RWPE2 (cell line): ENCODE measurements at regions not wholly inside any gene's neighbourhood (a gene's known extent, or its start where the extent isn't known, plus 50 kb on each side); places are given as distances from the start of the nearest gene placed in this dataset.

Experiments used
- ATAC-seq: fragments of 200-7000 bp; cut with Tn5 transposase; 3 replicates; pipeline ENCODE4 v1.9.1; 2021; ENCODE audit warnings: low read depth
- DNase-seq: peaks from one replicate; pipeline ENCODE4 v3.0.0-alpha.2; 2020; ENCODE audit warnings: low spot score
- H3K27ac ChIP-seq: fragments of 450-650 bp; 2 replicates; pipeline ENCODE4 v1.5.1; 2017; ENCODE audit warnings: mild to moderate bottlenecking; ENCODE audit not compliant: poor library complexity, severe bottlenecking
- H3K27me3 ChIP-seq: fragments of 250-450 bp; sonication (Bioruptor Pico); 2 replicates; pipeline ENCODE4 v1.5.1; 2021; ENCODE audit warnings: mild to moderate bottlenecking, moderate library complexity; ENCODE audit not compliant: insufficient read depth, poor library complexity, severe bottlenecking
- H3K36me3 ChIP-seq: fragments of 250-450 bp; sonication (Bioruptor Pico); 2 replicates; pipeline ENCODE4 v1.5.1; 2020; ENCODE audit warnings: low read depth, mild to moderate bottlenecking, moderate library complexity
- H3K4me1 ChIP-seq: fragments of 250-450 bp; sonication (Bioruptor Pico); 2 replicates; pipeline ENCODE4 v1.5.1; 2021; ENCODE audit warnings: mild to moderate bottlenecking, moderate library complexity; ENCODE audit not compliant: insufficient read depth, poor library complexity, severe bottlenecking
- H3K4me3 ChIP-seq: fragments of 250-450 bp; sonication (Bioruptor Pico); 2 replicates; pipeline ENCODE4 v1.5.1; 2021; ENCODE audit warnings: mild to moderate bottlenecking, moderate library complexity; ENCODE audit not compliant: severe bottlenecking
- H3K9me3 ChIP-seq: fragments of 250-450 bp; sonication (Bioruptor Pico); 2 replicates; pipeline ENCODE4 v1.5.1; 2021; ENCODE audit warnings: mild to moderate bottlenecking, moderate library complexity; ENCODE audit not compliant: severe bottlenecking
- CTCF ChIP-seq: fragments of 450-650 bp; IDR thresholded peaks from one replicate; pipeline ENCODE4 v1.5.1; 2017; ENCODE audit warnings: mild to moderate bottlenecking, moderate library complexity; ENCODE audit not compliant: poor library complexity, severe bottlenecking

DNA sequence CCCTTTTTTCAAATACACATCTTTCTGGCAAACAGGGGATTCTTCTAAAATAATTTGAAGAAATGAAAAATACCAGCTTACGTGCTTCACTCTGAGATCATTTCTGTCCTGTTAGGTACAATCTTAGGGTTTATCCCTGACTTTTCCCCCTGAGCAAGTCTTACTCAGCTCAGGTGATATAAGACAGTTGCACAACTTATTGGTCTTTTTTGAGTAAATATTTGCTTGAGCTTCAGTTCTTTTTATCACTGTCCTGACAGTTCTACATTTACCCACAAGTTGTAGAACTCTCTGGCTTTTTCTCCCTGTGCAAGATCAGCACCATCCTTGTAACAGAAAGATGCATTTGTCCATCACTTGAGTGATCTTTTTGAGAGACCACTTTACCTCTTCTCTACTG, 84.9 kb downstream of the MID1IP1 start:
- H3K27ac ChIP-seq: no peak overlapping the region
- no peaks in the 10 kb centered on the region for H3K27me3 ChIP-seq
- no peaks in the 10 kb centered on the region for H3K36me3 ChIP-seq
- no peak for TF ChIP-seq CTCF
- no peaks in the 10 kb centered on the region for H3K4me1 ChIP-seq
- no peaks in the 10 kb centered on the region for H3K9me3 ChIP-seq
- no peak for ATAC-seq
- no peak for DNase-seq
- no peak overlapping the region for H3K4me3 ChIP-seq

GRCh38 chrX:38887222-38887621, 86.0 kb downstream of the MID1IP1 start:
- ATAC-seq: no peak
- TF ChIP-seq CTCF: no peak
- H3K27ac ChIP-seq: no peak overlapping the region
- no peaks in the 10 kb centered on the region for H3K36me3 ChIP-seq
- H3K4me1 ChIP-seq: no peaks in the 10 kb centered on the region
- H3K27me3 ChIP-seq: no peaks in the 10 kb centered on the region
- DNase-seq: no peak
- no peaks in the 10 kb centered on the region for H3K9me3 ChIP-seq
- H3K4me3 ChIP-seq: no peak overlapping the region

DNA sequence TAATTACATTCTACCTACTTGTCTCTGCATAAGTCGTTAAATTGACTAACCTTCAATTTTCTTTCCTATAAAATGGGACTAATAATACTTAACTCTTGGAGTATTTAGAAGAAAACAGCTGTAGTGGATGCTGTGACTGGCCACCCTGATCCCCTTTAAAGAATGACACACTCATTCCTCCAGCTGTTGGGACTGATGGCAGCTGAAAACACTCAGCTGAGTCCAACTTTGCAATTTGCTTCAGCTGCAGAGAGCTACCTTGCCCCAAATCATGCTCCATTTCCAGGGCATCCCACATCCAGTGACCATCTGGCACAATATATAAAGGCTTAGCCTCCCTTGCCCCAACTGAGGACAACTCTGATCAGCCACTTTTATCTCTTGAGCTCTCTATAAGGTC, 89.1 kb downstream of the MID1IP1 start:
- Histone ChIP-seq H3K4me3 (no peak overlapping the region), H3K9me3 (no peaks in the 10 kb centered on the region), H3K27ac (no peak overlapping the region), H3K4me1 (no peaks in the 10 kb centered on the region), H3K27me3 (no peaks in the 10 kb centered on the region), H3K36me3 (no peaks in the 10 kb centered on the region)
- no peak for TF ChIP-seq CTCF
- DNase-seq: no peak
- no peak for ATAC-seq

GRCh38 chrX:38890963-38891362, 89.7 kb downstream of the MID1IP1 start:
- H3K36me3 ChIP-seq: no peaks in the 10 kb centered on the region
- H3K27me3 ChIP-seq: no peaks in the 10 kb centered on the region
- no peak overlapping the region for H3K4me3 ChIP-seq
- no peak for TF ChIP-seq CTCF
- no peaks in the 10 kb centered on the region for H3K4me1 ChIP-seq
- DNase-seq (no peak), ATAC-seq (no peak)
- no peaks in the 10 kb centered on the region for H3K9me3 ChIP-seq
- no peak overlapping the region for H3K27ac ChIP-seq

GRCh38 chrX:38891641-38892413, 90.6 kb downstream of the MID1IP1 start:
- no peak overlapping the region for H3K4me3 ChIP-seq
- H3K4me1 ChIP-seq: no peaks in the 10 kb centered on the region
- no peaks in the 10 kb centered on the region for H3K9me3 ChIP-seq
- no peak overlapping the region for H3K27ac ChIP-seq
- no peaks in the 10 kb centered on the region for H3K27me3 ChIP-seq
- no peaks in the 10 kb centered on the region for H3K36me3 ChIP-seq
- TF ChIP-seq CTCF: no peak
- ATAC-seq: no peak
- DNase-seq: no peak
